Coronary artery (tissue), 2 donors: ENCODE measurements at regions not wholly inside any gene's neighbourhood (a gene's known extent, or its start where the extent isn't known, plus 50 kb on each side); places are given as distances from the start of the nearest gene placed in this dataset.

Experiments used
- DNase-seq: peaks from one replicate; pipeline ENCODE4 v3.0.0-alpha.2; 2017; ENCODE audit warnings: low spot score
- H3K27ac ChIP-seq, 2 donors: fragments of 200-600 bp; sonication (generic); one replicate each; pipeline ENCODE4 v1.5.1; 2016 to 2019
- H3K4me3 ChIP-seq: fragments of 200-600 bp; sonication (generic); 2 replicates; pipeline ENCODE4 v1.5.1; 2016; ENCODE audit warnings: mild to moderate bottlenecking, moderate library complexity
- TF ChIP-seq, protein P1 (sequence below): fragments of 200-600 bp; sonication (generic); IDR thresholded peaks from one replicate; pipeline ENCODE4 v1.5.1; 2019; ENCODE audit warnings: antibody characterized with exemption

- TF ChIP-seq, protein P1, sequence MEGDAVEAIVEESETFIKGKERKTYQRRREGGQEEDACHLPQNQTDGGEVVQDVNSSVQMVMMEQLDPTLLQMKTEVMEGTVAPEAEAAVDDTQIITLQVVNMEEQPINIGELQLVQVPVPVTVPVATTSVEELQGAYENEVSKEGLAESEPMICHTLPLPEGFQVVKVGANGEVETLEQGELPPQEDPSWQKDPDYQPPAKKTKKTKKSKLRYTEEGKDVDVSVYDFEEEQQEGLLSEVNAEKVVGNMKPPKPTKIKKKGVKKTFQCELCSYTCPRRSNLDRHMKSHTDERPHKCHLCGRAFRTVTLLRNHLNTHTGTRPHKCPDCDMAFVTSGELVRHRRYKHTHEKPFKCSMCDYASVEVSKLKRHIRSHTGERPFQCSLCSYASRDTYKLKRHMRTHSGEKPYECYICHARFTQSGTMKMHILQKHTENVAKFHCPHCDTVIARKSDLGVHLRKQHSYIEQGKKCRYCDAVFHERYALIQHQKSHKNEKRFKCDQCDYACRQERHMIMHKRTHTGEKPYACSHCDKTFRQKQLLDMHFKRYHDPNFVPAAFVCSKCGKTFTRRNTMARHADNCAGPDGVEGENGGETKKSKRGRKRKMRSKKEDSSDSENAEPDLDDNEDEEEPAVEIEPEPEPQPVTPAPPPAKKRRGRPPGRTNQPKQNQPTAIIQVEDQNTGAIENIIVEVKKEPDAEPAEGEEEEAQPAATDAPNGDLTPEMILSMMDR = no peak
- no peak for DNase-seq
- Histone ChIP-seq H3K4me3 (no peak overlapping the region), H3K27ac (no peak overlapping the region)
These were observed 192.9 kb downstream of the CARTPT start for GRCh38 chr5:71912021-71912420.

DNA sequence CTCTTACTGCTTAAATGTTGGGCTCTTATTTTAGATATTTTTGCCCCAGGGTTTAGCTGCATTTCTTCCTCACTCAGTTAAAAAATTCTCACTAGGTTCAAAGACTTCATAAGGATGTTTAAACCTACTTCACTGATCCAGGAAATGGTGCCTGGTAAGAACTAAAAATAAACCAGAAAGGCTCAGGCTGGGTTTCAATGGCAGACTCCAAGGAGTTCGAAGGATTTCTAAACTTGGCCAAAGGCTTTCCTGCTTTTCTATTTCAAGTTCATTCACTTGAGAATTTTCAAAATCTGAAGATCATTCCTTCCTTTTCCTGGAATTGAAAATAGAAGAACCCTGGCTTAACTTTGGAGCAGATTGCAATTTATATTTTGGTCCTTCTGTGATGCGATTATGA lies 193.0 kb upstream of the MAP1B start:
- DNase-seq = no peak
- peak overlapping the region; percentile 2 to 38 for H3K27ac ChIP-seq

DNA sequence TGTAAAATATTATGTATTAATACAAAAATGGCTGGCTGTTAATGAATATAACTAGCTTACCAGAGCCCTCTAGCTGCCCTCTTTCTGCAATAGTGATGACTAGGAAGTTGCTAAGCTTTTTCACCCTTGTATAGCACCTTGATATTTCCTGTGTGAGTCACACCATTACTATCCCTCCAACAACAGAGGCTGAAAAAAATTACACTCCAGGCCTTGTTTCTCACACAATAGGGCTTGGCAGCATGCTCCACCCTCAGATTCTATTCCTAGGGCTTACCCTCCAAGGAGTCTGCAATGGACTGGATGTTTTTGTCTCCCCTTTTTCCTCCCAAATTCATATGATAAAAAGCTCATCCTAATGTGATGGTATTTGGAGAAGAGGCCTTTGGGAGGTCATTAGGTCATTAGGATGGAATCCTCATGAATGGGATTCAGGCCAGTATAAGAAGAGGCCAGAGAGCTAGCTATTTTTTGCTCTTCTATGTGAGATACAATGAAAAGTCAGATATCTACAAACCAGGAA lies 184.6 kb upstream of the MAP1B start:
- TF ChIP-seq, protein P1 = no peak
- Histone ChIP-seq H3K27ac (no peak overlapping the region), H3K4me3 (no peak overlapping the region)
- no peak for DNase-seq

More for the DNA sequence above, 193.0 kb upstream of the MAP1B start:
- H3K4me3 ChIP-seq = no peak overlapping the region
- TF ChIP-seq, protein P1 = no peak

DNA sequence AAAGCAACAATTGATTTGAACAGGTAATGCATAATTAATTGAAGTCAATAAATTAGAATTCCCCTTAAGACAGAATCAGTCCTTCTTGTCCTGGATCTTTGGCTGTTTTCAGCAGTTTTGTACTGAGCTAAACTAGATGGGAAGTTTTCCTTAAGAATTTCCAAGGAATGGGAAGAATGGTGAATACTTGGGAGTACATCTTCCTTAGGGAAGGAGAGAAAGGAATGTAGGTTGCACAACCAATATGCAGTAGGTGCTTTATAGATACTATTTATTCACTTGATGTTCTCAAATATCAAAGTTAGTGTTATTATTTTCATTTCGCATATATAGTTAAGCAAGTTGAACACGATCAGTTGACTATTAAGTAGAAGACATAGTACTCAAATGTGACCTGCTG lies 183.5 kb upstream of the MAP1B start:
- TF ChIP-seq, protein P1 = no peak
- Histone ChIP-seq H3K4me3 (no peak overlapping the region), H3K27ac (peak overlapping the region in 1 of 2 donors; percentile 0)
- DNase-seq = no peak

DNA sequence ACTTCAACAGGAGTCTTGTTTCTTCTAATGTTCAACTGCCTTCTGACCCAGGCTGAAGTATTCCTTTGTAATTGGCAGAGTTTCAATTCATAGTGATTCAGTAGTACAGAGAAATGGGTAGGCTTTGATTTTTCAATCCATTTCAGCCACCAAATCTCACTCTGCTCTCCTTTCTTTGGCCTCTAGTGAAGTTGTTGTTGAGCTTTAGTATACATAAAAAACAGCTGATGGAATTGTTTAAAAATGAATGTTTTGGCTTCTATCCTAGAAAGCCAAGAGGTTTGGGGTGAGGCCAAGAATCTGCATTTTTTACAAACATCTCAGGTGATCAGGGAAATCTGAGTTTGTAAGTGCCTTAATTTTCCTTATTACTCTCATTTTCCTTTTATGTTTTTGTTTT lies 182.9 kb upstream of the MAP1B start:
- TF ChIP-seq, protein P1 = no peak
- Histone ChIP-seq H3K27ac (peak overlapping the region in 1 of 2 donors; percentile 50), H3K4me3 (no peak overlapping the region)
- no peak for DNase-seq

DNA sequence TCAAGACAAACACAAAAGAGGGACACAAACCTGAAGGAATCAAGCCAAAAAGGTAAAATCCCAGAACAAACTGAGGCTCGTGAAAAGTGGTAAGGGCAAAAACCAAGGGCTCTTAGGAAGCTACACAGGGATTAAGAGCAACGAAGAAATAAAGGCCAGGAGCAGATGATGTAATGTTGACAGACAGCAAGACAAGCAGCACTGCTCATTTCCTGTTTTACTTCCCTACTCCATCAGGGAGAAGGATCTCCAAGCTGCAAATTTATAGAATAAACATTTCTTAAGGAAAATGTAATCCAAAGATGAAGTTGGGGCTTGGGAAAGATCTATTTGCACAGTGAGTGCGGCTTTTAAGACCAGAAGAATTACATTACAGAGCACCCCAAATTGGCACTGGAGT lies 182.3 kb upstream of the MAP1B start:
- peak overlapping the region; percentile 50 to 67 for H3K27ac ChIP-seq

GRCh38 chr5:71925608-71926091 lies 181.6 kb upstream of the MAP1B start:
- no peak for DNase-seq

More for the DNA sequence above, 182.3 kb upstream of the MAP1B start:
- no peak overlapping the region for H3K4me3 ChIP-seq
- TF ChIP-seq, protein P1 = no peak
- DNase-seq = no peak

More at GRCh38 chr5:71925608-71926091, 181.6 kb upstream of the MAP1B start:
- Histone ChIP-seq H3K27ac (peak overlapping the region; percentile 50 to 67), H3K4me3 (no peak overlapping the region)
- TF ChIP-seq, protein P1 = no peak
